Epidermal melanocyte (primary cell): ENCODE measurements at regions not wholly inside any gene's neighbourhood (a gene's known extent, or its start where the extent isn't known, plus 50 kb on each side); places are given as distances from the start of the nearest gene placed in this dataset.

Experiments used
- DNase-seq: peaks from one replicate; pipeline ENCODE4 v3.0.0; 2011; ENCODE audit warnings: low spot score; ENCODE audit not compliant: insufficient read length

DNA sequence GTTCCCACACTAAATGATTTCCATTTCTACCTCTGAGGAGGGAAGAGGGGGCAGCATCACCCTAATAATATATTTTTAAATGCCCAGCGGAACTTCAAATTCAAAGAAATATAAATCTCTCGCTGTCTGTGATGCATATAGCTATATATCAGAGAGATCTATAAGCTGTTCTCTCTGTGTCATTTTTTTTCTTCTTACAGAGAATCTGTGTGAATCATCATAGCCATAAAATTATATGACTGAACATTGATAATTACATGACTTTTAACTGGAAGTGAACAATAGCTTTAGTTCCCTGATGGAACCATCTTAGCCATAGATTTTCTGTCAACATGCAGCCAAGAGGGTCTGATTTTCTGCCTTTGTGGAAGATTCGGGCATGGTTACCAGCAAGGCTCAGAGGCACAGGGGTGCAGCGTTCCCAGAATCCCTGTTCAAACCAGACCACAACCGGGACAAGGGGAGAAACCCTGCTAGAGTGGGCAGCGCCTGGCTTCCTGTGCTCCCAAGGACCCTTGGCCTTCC is 93.7 kb upstream of the OSMR start:
- DNase-seq = no peak

DNA sequence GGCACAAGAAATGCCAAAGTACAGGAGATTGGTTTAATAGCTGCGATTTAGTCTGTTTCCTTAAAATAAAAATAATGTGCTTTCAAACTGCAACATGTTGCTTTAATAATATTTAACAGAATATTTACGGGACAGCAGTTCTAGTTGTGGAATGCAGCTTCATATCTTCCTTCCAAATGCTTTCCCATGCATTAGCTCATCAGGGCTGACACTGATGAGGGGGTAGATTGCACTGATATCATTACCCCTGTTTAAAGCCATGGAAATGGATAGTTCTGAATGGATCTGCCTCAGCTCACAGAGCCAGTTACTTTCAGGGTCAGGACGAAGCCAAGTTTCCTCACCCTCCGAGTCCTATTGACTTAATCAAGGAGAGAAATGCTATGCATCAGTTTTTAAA is 93.2 kb upstream of the OSMR start:
- DNase-seq = no peak

DNA sequence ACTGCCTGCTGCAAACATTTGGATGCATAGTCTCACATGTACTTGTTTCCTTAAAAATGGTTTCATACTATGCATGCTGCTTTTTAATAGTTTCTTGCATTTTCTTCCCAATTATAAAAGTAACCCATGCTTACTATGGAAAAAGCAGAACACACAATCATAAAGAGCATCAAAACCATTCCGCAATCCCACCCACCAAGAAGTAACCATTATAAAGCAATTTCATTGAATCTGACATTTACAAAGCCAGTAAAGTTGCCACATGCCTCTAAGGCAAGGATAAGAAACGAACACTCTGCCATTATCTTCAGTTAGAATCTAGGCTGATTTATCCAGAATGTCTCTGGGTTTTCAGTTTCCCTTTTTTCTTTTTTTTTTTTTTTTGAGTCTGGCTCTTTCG is 92.7 kb upstream of the OSMR start:
- no peak for DNase-seq

DNA sequence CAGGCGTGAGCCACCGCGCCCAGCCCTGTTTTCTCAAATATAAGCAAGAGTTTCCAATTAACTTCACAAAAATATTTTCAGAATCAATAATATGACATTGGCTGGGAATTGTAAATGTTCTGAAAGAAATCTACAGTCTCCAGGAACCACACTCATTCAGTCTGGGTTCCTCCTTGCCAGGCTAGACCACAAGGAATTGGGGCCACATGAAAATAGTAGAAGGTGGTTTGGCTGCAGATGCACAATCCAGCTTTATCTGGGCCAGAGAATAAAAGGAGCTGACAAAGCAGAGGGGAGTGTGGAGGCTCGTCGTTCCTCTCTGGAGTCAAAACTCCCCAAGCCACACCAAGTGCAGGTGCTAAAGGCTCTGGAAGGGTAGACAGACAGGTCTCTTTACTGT is 92.0 kb upstream of the OSMR start:
- DNase-seq = no peak

DNA sequence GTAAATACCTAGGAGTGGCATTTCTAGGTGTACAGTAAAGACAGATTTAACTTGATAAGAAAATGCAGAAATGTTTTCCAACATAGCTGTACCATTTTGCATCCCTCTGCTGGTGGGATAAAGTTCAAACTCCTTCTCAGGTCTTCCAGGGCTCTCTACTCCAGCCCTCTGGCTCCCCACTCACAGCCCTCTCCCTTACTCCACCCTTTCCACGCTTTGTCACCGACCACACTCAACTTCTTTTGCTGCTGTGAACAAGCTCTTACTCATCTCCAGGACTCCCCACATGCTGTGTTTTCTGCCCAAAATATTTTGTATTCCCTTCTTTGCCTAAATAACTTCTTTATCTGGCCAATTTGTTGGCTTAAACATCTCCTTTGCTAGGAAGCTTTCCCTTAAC is 90.6 kb upstream of the OSMR start:
- no peak for DNase-seq

DNA sequence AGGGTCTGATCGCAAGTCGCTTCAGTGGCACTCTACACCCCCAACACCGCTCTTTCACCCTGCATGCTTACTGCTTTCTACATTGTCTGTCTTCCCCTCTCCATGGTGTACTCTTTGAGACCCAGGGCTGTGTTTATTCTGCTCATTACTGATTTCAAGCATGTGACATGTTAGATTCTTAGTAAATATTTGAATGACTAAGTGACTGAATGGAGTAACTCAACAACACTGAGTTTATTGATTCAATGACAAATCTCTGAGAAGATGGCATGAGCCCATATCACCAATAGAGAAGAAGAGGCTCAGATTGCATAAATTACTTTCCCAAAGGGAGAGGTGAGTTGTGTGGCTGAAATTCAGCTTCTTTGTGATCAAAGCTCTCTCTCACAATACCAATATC is 89.7 kb upstream of the OSMR start:
- no peak for DNase-seq

DNA sequence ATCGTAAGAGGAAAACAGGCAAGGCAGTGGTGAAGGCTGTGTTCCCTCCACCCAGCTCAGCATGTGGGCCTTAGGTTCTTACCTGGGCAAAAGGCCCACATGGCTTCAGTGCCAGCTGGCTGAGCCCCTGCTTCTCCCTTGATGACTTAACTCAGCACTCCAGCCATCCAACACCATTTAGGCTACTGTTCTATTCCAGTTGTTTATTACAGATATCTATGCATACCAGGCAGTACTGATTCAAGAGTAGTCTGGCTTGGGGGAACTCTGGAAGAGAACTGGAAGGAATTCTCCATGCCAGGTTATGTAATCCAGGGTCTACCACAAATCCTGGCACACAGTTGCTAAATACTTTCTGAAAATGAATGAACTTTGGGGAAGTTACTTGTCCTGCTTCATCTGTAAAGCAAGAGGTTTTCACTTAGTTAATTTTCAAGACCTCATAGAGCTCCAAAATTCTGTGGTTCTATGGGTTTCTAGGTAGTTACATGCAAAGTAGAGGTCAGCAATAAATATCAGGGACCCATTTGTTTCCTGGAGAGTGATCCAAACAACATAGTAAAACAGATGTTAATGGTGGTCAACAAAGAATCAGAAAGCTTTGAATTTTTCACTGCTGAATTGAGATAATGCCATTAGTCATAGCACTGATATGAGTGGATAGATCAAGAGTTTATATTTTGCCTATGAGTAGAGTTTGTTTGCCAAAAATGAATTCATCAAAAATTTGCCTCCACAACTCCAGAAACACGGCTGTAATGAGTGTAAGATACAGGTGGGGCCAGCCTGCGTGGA is 88.2 kb upstream of the OSMR start:
- no peak for DNase-seq

DNA sequence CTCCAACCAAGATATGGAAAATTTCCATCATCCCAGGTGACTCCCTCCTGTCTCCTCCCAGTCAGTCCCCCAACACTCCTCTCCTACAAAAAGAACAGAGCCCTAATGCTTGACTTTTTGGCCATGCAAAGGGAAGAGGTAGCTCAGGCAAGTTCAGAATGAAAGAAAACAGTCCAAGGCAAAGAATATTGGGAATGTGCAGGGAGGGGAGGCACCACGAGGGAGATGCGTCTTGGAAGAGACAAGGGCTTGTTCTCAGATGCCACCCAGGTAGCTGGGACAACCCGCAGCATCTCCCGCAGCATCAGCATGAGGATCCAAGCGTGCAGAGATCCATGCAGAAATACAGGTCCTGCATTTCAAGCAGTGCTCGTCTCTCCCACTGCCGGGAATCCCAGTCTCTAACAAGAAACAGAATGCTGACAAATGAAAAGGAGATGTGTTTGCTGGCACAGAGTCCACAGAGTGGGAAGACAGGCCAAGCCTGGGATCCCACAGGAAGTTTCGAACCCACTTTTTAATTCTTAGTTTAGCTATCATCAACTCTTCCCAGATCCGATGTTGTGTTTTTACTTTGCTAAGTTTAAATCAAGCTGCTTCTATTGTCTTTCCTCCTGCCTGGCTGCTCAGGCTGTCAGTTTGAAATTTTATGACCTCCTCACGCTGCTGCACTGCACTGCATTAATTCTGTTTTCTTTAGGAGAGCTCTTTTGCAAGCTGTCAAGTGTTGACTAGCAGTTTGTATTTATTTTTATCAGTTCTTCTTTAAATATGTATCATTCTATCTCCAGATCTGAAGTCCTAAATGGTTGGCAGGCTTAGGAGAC is 86.8 kb upstream of the OSMR start:
- no peak for DNase-seq

DNA sequence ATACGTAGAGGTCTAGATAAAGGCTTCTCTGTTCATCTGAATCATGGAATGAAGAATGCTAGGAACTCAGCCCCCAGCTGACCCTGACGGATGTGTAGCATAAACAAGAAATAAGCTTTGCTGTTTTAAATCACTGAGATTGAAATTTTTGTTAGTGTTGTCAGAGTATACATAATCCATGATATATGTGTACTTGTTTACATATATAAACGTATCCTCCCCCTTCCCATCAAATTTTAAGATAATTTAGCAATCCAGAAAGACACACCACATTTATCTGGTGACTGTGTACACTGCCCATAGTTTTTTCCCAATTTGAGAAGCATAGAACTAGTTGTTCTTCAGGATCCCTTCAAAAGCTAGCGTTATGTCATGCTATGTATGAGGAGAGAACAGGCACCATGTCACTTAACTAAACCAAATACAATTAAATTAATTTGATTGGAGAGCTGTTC is 80.8 kb upstream of the OSMR start:
- no peak for DNase-seq

DNA sequence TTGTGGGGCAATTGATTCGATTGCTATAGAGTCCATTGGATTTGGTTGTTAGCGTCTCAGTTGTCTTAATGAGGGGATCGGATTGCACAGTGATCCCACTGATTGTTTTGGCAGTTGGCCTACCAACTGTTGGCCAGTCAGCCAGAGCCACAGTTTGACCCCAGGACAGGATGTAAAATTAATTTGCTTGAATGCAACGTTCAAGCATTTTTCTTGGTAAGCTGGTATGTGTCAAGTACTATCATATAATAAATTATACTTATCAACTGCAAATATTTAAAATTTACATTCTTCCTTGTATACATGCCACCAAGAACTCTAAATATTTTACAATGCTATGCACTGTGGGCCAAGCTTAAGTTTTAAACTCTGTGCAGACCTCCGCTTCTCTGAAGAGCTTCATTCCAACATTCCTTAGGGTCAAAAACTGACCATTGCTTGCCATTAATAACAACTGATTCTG is 80.4 kb upstream of the OSMR start:
- DNase-seq = no peak

DNA sequence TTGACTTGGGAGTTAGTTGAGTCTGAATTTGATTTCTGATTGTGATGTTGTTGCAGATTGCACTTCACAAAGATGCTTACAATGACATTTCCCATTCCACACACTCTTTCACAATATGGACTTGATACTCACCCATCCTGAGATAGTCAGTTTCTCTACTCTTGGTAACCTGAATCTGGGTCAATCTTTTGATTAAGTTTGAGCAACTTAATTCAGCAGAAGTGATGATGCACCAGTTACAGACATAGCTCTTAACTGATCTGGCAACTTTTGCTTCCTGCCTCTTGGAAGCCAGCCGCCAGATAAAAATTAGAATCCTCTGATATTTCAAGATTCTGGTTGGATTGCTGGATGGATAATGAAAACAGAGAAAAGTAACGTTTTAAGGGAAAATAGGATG is 79.7 kb upstream of the OSMR start:
- DNase-seq = no peak

DNA sequence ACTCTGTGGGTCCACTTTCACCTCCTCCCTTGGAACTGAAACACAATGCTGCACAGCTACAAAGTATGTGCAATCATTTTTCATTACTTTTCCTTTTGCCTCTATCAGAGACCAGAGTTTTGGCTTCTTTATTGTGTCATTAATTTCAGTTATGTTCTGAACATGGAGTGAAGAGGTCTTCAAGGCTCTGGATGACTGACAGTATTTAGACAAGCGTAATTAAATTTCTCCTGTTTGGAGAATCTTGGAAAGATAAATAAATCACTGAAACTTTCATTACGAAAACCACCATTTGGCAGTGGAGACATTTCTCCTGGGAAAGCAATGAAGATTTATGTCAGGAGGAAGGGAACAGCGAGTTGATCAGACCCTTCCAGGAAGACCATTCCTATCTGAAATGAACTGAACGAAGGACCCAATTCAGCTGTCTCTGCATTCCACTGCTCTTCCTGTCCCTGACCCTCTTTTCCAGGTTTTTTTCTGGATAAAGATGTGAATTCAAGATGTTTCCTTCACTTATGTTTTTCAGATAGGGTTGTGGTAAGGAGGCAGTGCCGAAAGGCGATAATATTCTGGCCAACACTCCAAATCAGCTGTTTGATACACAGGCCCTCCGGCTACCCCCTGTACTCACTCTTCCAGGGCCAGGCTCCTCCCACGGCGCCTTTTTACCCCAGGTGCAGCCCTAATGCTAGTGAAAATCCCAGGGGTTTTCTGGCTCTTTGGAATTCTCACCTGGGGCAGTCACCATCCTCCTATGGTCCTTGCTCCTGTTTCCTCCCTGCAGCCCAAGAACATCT is 77.2 kb upstream of the OSMR start:
- no peak for DNase-seq

DNA sequence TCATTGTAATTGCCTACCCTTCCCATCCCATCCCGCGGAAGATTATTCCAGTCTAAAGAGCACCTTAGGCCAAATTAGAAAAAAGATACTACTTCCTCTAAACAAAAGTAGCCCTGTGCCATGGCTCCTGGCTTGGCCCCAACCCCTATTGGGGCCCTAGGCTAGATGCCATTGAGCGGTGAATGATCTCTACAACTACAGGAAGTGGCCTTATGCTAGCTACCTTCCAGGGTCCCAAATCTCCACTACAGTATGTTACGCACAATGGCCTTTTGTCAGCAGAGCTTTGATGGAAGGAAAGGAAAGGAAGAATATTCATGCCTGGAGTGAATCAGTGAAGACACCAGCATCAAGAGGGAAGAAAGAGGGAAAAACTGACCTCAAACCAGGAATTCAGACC is 73.3 kb upstream of the OSMR start:
- no peak for DNase-seq

DNA sequence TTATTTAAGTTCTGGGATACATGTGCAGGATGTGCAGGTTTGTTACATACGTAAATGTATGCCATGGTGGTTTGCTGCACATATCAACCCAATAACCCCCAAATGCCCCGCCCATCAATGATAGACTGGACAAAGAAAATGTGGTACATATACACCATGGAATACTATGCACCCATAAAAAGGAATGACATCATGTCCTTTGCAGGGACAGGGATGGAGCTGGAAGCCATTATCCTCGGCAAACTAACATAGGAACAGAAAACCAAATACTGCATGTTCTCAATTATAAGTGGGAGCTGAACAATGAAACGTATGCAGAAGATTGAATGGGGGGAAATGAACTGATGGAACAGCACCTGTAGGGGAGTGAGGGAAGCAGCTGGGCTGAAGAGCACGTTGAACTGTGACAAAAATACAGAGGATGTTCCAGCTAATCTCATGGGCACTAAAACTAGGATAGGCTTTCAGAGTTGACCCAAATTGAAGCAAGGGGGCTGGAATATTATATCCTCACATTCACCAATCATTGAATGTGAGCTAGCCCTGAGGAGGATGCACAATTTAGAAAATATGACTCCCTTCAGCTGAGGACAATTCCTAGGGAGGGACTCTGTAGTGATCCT is 70.5 kb upstream of the OSMR start:
- DNase-seq = no peak

DNA sequence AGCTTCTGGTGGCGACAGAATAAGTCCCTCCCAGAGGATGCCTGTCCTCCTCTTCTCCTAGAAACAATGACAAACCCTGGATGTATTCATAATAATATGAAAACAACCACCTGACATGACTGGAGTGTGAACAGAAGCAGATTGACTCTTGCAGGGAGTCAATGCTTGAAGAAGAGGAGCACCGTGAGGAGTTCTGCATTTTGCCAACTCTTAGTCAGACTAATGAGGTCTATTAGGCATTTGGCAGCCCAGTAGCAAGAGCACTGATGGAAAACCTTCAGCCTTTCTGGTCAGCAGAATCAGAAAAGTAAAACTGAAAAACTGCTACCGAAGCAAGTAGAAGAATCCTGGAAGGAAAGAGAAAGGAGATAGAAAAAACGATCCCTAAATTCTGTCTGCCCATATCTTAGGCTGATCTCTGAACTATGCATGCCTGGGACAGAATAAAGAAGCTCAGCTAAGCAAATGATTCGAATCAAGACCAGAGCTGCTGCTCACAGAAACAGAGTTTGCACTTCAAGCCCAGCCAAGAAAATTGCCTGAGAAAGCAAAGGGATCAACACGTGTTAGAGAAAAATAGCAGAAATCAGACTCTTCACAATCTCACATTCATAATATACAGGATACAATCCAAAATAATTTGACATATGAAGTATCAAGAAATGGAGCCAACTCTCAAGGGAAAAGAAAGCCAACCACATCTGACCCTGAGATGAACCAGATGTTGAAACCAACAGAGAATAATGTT is 69.5 kb upstream of the OSMR start:
- DNase-seq = no peak

DNA sequence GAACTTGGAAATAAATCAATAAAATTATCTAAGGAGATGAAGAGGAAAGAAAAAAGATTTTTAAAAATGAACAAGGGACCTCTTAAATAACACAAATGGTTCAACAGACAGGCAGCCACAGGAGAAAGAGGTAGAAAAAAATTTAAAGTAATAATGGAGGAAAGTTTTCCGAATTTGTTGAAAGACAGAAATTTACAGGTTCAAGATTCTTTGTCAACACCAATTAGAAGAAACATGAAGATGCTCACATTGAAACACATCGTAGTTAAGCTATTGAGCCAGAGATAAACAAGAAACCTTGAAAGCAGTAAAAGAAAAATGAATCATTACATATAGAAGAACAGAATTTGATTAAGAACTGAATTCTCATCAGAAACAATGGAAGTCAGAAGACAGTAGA is 68.7 kb upstream of the OSMR start:
- no peak for DNase-seq

DNA sequence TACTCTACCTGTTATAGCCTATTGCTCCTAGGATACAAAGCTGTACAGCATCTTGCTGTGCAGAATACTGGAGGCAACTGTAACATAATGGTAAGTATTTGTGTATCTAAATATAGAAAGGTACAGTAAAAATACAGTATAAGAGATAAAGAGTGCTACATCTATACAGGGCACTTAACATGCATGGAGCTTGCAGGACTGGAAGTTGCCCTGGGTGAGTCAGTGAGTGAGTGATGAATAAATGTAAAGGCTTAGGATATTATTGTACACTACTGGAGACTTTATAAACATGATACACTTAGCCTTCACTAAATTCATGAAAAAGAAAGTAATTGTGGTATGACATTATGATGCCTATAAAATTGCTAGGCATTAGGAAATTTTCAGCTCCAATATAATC is 65.5 kb upstream of the OSMR start:
- DNase-seq = no peak

DNA sequence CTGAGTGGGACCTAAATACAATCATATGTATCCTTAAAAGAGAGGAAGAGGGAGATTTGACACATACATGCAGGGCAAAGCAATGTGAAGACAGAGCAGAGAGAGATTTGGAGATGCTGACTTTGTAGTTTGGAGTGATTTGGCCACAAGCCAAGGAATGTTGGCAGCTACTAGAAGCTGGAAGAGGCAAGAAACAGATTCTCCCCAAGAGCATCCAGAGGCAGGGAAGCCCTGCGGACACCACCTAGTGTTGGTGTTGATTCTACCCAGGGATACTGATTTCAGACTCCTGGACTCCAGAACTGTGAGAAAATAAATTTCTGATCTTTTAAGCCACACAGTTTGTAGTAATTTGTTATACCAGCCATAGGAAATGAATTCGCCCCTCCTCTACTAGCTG is 64.9 kb upstream of the OSMR start:
- DNase-seq = no peak

DNA sequence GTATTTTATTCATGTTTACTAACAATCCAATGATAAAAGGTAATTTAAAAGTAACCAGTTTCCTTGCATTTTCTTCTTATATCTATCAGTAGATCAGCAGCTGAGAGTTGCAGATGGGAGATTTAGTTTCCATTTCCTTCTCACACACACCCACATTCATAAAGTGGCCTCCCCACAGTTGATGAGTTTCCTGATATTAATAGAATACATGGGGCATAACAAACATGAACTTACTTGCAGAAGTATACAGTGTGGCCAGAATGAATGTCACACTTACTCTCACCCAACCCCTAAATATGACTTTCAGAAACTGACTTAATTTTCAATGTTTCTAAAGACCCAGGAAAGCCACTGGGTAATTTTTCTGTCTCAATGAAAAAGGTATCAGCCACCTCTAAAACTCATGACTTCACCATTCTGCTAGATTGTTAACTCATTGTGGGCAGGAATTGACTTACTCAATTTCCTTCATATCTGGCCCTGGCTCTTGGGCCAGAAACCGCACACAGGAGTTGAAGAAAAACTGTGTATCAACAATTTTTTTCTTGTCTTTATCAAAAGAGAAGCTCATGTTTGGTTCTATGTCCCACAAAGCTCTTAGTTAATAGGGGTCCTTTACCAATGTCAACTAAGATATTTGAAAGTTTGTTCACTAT is 63.5 kb upstream of the OSMR start:
- no peak for DNase-seq

DNA sequence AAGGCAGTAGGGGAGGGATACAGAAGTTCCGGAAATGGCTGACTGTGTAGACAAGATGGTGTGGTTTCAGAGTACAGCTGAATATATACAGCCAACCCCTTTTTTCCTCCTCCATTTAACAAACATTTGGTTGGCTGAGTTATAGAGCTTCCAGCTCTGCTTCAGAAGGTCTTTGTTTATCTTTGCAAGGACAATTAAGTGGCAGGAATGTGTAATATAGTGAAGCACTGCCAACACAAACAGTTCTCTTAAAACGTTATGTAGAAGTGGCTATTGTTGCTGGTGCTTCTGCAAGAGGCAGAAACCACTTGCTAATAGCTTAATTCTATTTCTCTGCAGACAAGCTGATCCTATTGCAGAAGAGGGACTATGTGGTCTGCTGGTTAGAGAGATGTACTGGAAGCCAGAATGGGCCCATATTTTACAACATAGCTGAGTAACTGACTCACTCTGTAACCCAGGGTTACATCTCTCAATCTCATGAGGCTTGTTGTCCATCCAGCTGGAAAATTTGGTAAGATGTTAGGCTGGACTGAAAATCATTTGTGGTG is 62.7 kb upstream of the OSMR start:
- peak; percentile 54 for DNase-seq
